Nephron (organoid): ENCODE measurements at regions not wholly inside any gene's neighbourhood (a gene's known extent, or its start where the extent isn't known, plus 50 kb on each side); places are given as distances from the start of the nearest gene placed in this dataset.
A peak's percentile ranks its signal among the peaks of the same experiment; 100 is the strongest.

Experiments used
- H3K27ac Mint-ChIP-seq, 3 experiments: 2 replicates each; pipeline ENCODE4 v1.8.0; 2020; ENCODE audit warnings: mixed read lengths in 3 of 3, mild to moderate bottlenecking in 2 of 3, moderate library complexity in 1 of 3
- H3K27me3 Mint-ChIP-seq: 2 replicates; pipeline ENCODE4 v1.8.0; 2021; ENCODE audit warnings: low read depth, mild to moderate bottlenecking, moderate library complexity, mixed read lengths
- H3K36me3 Mint-ChIP-seq: 2 replicates; pipeline ENCODE4 v1.8.0; 2020; ENCODE audit warnings: low read depth, mixed read lengths
- H3K4me1 Mint-ChIP-seq: 2 replicates; pipeline ENCODE4 v1.8.0; 2020; ENCODE audit warnings: mixed read lengths
- H3K4me3 Mint-ChIP-seq, 3 experiments: 2 replicates each; pipeline ENCODE4 v1.8.0; 2020; ENCODE audit warnings: mild to moderate bottlenecking in 3 of 3, mixed read lengths in 3 of 3, moderate library complexity in 2 of 3
- H3K9me3 Mint-ChIP-seq: 2 replicates; pipeline ENCODE4 v1.8.0; 2020; ENCODE audit warnings: mixed read lengths
- TF ChIP-seq, protein P1 (sequence below), 3 experiments: fragments of 200-600 bp; sonication (generic); IDR thresholded peaks; one replicate each; pipeline ENCODE4 v1.5.0; 2021; ENCODE audit warnings: antibody characterized with exemption in 3 of 3; ENCODE audit not compliant: unreplicated experiment in 3 of 3

DNA sequence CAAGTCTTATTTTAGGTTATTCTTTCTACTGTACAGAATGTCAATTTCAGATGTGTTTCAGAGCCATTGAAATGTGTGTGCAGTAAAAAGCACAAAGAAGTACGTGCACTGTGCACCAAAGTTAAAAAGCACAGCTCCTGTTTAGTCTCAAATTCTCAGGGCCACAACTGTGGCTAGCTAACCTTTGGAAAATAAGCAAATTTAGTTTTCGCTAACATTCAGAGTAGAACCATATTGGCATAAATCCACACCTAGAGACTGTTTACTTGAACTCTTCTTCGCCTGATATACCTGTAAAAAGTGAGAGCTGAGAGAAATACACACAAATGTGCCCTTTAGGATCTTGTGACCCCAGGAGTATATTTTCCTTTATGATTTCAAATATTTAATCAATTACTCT lies 353.9 kb downstream of the TFEC start:
- TF ChIP-seq, protein P1, sequence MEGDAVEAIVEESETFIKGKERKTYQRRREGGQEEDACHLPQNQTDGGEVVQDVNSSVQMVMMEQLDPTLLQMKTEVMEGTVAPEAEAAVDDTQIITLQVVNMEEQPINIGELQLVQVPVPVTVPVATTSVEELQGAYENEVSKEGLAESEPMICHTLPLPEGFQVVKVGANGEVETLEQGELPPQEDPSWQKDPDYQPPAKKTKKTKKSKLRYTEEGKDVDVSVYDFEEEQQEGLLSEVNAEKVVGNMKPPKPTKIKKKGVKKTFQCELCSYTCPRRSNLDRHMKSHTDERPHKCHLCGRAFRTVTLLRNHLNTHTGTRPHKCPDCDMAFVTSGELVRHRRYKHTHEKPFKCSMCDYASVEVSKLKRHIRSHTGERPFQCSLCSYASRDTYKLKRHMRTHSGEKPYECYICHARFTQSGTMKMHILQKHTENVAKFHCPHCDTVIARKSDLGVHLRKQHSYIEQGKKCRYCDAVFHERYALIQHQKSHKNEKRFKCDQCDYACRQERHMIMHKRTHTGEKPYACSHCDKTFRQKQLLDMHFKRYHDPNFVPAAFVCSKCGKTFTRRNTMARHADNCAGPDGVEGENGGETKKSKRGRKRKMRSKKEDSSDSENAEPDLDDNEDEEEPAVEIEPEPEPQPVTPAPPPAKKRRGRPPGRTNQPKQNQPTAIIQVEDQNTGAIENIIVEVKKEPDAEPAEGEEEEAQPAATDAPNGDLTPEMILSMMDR (IDR thresholded peaks at IDR 0.05; ENCODE audit: unreplicated experiment in 3 of 3) = no peak
- H3K4me1 Mint-ChIP-seq = peaks cover 11% of the 10 kb centered on the region
- H3K4me3 Mint-ChIP-seq = no peak overlapping the region
- H3K27me3 Mint-ChIP-seq = no peaks in the 10 kb centered on the region
- no peaks in the 10 kb centered on the region for H3K9me3 Mint-ChIP-seq
- no peak overlapping the region for H3K27ac Mint-ChIP-seq
- H3K36me3 Mint-ChIP-seq = no peaks in the 10 kb centered on the region

DNA sequence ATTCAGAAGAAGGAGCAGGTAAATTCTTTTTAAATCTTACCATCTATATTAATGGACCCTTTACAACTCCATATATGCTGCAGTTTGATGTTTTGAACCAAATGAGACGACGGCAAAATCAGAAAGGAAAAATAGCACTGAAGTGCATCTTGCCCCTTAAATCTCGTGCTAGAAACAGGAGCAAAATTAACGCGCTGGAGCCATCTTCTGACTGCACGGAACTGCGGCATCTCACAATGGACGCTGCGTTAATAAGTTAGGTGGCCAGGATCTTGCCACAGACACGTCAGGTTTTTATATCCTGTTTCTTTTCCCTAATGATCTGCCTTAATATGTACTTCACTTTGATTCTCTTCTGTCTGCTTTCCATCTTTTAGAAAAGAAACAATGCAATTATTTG lies 354.5 kb downstream of the TFEC start:
- H3K36me3 Mint-ChIP-seq = no peaks in the 10 kb centered on the region
- H3K9me3 Mint-ChIP-seq = no peaks in the 10 kb centered on the region
- no peak overlapping the region for H3K4me3 Mint-ChIP-seq
- no peaks in the 10 kb centered on the region for H3K27me3 Mint-ChIP-seq
- peaks cover 11% of the 10 kb centered on the region for H3K4me1 Mint-ChIP-seq
- TF ChIP-seq, protein P1 (IDR thresholded peaks at IDR 0.05; ENCODE audit: unreplicated experiment in 3 of 3) = peak; percentile 22 to 34 (median 33)
- peak overlapping the region in 1 of 3 experiments; percentile 8 for H3K27ac Mint-ChIP-seq

DNA sequence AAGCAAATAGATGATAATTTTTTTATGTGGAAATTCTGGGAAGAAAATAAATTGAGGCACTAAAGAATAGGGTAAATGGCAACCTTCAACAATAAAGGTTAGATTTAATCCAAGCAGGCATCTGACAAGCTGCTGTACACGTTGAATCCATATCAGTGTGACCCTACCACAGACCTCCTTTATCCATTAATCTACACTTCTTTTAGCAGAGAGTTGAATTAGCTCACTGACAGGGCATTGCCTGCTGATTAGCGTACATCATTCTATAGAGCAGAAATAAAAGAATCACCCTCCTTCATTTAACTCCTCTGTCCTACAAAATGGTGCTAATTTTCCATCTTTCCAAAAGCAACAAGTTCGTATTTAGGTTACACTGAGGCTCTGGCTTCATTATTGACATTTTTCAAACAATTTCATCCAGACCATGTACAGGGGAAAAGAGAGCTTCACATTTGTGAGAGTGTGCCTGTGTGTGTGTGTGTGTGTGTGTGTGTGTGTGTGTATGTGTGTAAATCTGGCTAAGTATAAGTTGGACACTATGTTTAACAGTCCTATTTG lies 356.0 kb downstream of the TFEC start:
- no peak overlapping the region for H3K27ac Mint-ChIP-seq
- no peaks in the 10 kb centered on the region for H3K27me3 Mint-ChIP-seq
- TF ChIP-seq, protein P1 (IDR thresholded peaks at IDR 0.05; ENCODE audit: unreplicated experiment in 3 of 3) = no peak
- no peaks in the 10 kb centered on the region for H3K36me3 Mint-ChIP-seq
- H3K4me3 Mint-ChIP-seq = no peak overlapping the region
- peaks cover 11% of the 10 kb centered on the region for H3K4me1 Mint-ChIP-seq
- no peaks in the 10 kb centered on the region for H3K9me3 Mint-ChIP-seq

DNA sequence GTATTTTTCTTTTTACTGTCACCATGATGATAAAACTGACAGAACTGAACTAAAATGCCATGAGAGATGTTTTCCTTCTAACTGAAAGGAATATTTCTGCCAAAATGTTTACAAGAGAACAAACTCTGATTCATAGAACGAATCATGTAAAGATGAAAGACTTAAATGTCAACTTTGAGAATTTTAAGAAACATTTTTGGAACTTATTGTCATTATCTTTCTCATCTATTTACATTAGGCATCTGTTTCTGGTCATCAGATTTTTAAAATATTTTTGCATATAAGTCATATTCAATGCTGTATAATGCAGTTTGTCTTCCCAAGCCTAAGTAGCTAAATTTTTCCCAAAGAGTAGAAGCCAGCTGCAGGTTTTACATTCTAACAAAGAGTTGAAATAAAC lies 358.5 kb downstream of the TFEC start:
- TF ChIP-seq, protein P1 (IDR thresholded peaks at IDR 0.05; ENCODE audit: unreplicated experiment in 3 of 3) = no peak
- Mint-ChIP-seq H3K4me3 (no peak overlapping the region), H3K27ac (no peak overlapping the region), H3K36me3 (no peaks in the 10 kb centered on the region), H3K27me3 (no peaks in the 10 kb centered on the region), H3K9me3 (no peaks in the 10 kb centered on the region), H3K4me1 (no peaks in the 10 kb centered on the region)

DNA sequence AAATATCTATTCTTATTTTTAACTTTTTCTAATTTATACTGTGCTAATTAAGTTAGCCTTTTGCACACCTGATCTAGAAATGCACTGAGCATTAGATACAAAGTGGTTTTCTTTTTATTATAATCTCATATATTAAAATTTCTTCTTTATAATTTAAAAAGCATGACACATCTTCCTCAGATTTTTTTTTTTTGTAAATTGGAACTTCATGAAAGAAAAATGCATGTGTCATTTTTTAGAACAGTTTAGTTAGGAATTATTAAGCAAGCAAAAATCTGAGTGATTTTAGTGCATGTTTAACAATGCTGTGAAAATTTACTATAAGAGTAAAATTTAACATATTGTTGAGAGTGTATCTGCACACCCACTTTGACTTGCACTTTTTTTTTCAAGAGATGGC lies 367.9 kb downstream of the TFEC start:
- no peaks in the 10 kb centered on the region for H3K4me1 Mint-ChIP-seq
- no peaks in the 10 kb centered on the region for H3K36me3 Mint-ChIP-seq
- no peaks in the 10 kb centered on the region for H3K9me3 Mint-ChIP-seq
- no peak overlapping the region for H3K27ac Mint-ChIP-seq
- TF ChIP-seq, protein P1 (IDR thresholded peaks at IDR 0.05; ENCODE audit: unreplicated experiment in 3 of 3) = no peak
- H3K27me3 Mint-ChIP-seq = no peaks in the 10 kb centered on the region
- H3K4me3 Mint-ChIP-seq = no peak overlapping the region

DNA sequence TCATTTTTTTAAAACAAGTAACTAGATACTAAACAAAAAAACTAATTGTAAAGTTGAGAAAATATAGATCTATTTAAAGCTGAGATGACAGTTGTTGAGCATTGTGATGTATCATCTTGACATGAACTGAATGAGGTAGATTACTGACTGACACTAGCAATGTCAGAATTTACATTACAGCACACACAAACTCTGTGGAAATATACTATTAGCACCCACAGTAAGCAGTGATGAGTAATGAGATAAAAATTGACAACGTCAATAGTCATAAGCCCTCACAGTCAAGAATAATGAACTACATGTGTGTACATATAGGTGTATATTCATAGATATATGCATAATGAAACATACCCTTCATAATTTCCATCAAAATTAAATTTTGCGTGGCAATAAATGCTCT lies 368.4 kb downstream of the TFEC start:
- H3K36me3 Mint-ChIP-seq = no peaks in the 10 kb centered on the region
- no peak overlapping the region for H3K27ac Mint-ChIP-seq
- no peak overlapping the region for H3K4me3 Mint-ChIP-seq
- H3K27me3 Mint-ChIP-seq = no peaks in the 10 kb centered on the region
- TF ChIP-seq, protein P1 (IDR thresholded peaks at IDR 0.05; ENCODE audit: unreplicated experiment in 3 of 3) = no peak
- H3K9me3 Mint-ChIP-seq = no peaks in the 10 kb centered on the region
- H3K4me1 Mint-ChIP-seq = no peaks in the 10 kb centered on the region
